ENCODE measurements at regions not wholly inside any gene's neighbourhood (a gene's known extent, or its start where the extent isn't known, plus 50 kb on each side); places are given as distances from the start of the nearest gene placed in this dataset.

GRCh38 chr12:4104722-4105244 is 168.8 kb upstream of the CCND2 start:
- TF ChIP-seq CTCF (conservative IDR thresholded peaks at IDR 0.05; ENCODE audit: low read depth, low read length) (no peak), EZH2 (IDR thresholded peaks at IDR 0.05; ENCODE audit: borderline replicate concordance, low read depth, low read length, poor library complexity, severe bottlenecking) (no peak)

All from A673 (cell line).